AG04449 (cell line): ENCODE measurements at regions not wholly inside any gene's neighbourhood (a gene's known extent, or its start where the extent isn't known, plus 50 kb on each side); places are given as distances from the start of the nearest gene placed in this dataset.

Experiments used
- CTCF ChIA-PET: fragments of 350-600 bp; formaldehyde crosslinking; extraction: SDS; loops from one replicate; lab custom pipeline; 2021; ENCODE audit warnings: antibody characterized with exemption; lab: Yijun Ruan, JAX
- POLR2A ChIA-PET: fragments of 400-600, 350-600 bp; formaldehyde crosslinking; extraction: SDS; loops from one replicate; lab custom pipeline; 2020; ENCODE audit warnings: antibody characterized with exemption, inconsistent platforms; lab: Yijun Ruan, JAX
- DNase-seq: peaks from one replicate; pipeline ENCODE4 v3.0.0-alpha.2; 2010; ENCODE audit warnings: low read depth, low spot score
- H3K4me3 ChIP-seq: 2 replicates; pipeline ENCODE4 v1.5.1; 2011; ENCODE audit warnings: low read depth, mild to moderate bottlenecking, control low read depth, low read length
- TF ChIP-seq, protein P1 (sequence below): IDR thresholded peaks from one replicate; pipeline ENCODE4 v1.5.1; 2011; ENCODE audit warnings: mild to moderate bottlenecking, moderate library complexity, low read length, control low read depth, inconsistent platforms; ENCODE audit not compliant: insufficient read depth; ENCODE audit errors: missing control alignments

DNA sequence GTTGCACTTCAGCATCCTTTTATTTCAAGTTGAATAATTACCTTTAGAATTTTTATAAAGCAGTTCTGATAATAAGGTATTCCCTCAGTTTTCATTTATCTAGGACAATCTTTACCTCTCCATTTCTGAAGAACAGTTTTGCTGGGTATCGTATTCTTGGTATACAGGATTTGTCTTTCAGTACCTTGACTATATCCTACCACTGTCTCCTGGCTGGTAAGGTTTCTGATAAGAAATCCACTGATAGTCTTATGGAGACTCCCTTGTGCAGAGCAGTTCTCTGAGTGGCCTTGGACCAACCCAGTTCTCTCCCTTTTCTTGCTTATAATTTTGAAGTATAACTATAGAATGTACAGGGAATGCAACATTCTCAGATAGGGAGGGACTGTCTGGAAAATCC is 51.3 kb upstream of the SAMD3 start:
- POLR2A ChIA-PET, result no interaction called here

More for the DNA sequence above, 51.3 kb upstream of the SAMD3 start:
- TF ChIP-seq, protein P1, sequence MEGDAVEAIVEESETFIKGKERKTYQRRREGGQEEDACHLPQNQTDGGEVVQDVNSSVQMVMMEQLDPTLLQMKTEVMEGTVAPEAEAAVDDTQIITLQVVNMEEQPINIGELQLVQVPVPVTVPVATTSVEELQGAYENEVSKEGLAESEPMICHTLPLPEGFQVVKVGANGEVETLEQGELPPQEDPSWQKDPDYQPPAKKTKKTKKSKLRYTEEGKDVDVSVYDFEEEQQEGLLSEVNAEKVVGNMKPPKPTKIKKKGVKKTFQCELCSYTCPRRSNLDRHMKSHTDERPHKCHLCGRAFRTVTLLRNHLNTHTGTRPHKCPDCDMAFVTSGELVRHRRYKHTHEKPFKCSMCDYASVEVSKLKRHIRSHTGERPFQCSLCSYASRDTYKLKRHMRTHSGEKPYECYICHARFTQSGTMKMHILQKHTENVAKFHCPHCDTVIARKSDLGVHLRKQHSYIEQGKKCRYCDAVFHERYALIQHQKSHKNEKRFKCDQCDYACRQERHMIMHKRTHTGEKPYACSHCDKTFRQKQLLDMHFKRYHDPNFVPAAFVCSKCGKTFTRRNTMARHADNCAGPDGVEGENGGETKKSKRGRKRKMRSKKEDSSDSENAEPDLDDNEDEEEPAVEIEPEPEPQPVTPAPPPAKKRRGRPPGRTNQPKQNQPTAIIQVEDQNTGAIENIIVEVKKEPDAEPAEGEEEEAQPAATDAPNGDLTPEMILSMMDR, result no peak
- CTCF ChIA-PET, result interaction anchor here (0.9 to 1.0 kb wide), 2 partner anchors 8 to 227 kb away, joined by 3 read pairs; no protein-coding TSS in a partner anchor
- DNase-seq, result no peak
- H3K4me3 ChIP-seq, result no peak overlapping the region
